ENCODE measurements at regions not wholly inside any gene's neighbourhood (a gene's known extent, or its start where the extent isn't known, plus 50 kb on each side); places are given as distances from the start of the nearest gene placed in this dataset.

DNA sequence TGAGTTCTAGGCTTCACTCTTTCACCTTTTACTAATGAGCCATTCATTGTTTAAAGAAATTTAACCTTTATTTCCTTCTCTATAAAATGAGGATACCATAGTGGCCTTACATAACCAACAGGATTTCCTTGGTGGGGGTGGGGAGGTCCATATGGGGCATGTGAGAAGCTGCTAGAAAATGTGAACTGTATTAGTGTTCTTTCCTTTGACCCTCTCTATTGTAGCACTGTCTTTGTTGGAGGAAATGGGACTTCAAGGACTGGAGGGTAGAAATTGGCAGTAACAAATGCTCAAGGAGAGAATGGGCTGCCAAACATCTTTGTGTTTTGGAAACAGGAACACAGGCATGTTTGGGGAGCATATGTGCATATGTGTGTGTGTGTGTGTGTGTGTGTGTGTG is 468.7 kb upstream of the ZEB2 start:
- ATAC-seq (no peak), DNase-seq (no peak)
- no peaks in the 10 kb centered on the region for H3K36me3 ChIP-seq (ENCODE audit: low read depth)
- intact Hi-C loops (cut with DNase I, micrococcal nuclease) = no loop called here
- H3K4me1 ChIP-seq (ENCODE audit: low read depth) = no peaks in the 10 kb centered on the region
- no peak for TF ChIP-seq CTCF (IDR thresholded peaks at IDR 0.05)
- no peaks in the 10 kb centered on the region for H3K9me3 ChIP-seq
- H3K4me3 ChIP-seq = no peak overlapping the region

- intact Hi-C loops (cut with DNase I, micrococcal nuclease) = no loop called here
Observed at GRCh38 chr2:144986691-144987090, 466.8 kb upstream of the ZEB2 start.

DNA sequence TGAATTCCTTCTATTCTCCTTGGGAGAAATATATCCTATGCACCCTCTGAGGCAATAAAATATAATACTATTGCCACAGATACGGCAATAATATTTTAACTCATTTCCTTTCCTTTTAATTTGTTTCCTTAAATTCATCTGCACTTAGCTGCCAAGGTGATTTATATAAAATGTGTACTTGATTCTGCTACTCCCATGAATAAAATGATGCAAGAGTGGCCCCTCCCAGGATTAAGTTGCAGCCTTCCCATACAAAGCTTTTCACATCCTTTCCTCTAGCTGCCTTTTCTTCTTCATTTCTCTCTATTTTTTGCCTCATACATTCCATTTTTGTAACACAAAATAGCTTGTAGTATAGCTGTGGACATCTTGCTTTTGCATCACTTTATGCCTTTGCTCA is 464.1 kb upstream of the ZEB2 start:
- ATAC-seq (no peak), DNase-seq (no peak)
- Histone ChIP-seq H3K9me3 (no peaks in the 10 kb centered on the region), H3K4me1 (ENCODE audit: low read depth) (no peaks in the 10 kb centered on the region), H3K36me3 (ENCODE audit: low read depth) (no peaks in the 10 kb centered on the region), H3K4me3 (no peak overlapping the region)
- no peak for TF ChIP-seq CTCF (IDR thresholded peaks at IDR 0.05)
- intact Hi-C loops (cut with DNase I, micrococcal nuclease) = no loop called here

More at GRCh38 chr2:144986691-144987090, 466.8 kb upstream of the ZEB2 start:
- DNase-seq (no peak), ATAC-seq (no peak)
- H3K4me1 ChIP-seq (ENCODE audit: low read depth) = no peaks in the 10 kb centered on the region
- no peaks in the 10 kb centered on the region for H3K9me3 ChIP-seq
- no peak overlapping the region for H3K4me3 ChIP-seq
- no peak for TF ChIP-seq CTCF (IDR thresholded peaks at IDR 0.05)
- H3K36me3 ChIP-seq (ENCODE audit: low read depth) = no peaks in the 10 kb centered on the region

DNA sequence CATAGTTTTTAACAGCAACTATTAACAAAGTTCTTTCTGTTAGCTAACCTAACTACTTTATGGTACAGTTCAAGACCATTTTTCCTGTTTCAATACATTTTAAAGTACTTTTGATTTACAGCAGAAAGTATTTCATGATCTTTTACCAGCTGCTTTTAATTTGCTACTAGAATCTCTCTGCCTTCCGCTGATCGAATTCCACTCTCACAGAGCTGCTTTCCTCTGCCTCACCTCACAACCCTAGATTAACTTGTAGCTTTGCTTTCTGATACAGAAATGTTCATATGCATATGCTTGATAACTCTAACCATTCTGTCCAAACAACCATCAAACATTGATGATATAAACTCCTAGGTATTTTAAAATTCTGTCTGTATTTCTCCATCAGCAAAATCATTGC is 463.2 kb upstream of the ZEB2 start:
- TF ChIP-seq CTCF (IDR thresholded peaks at IDR 0.05) = no peak
- Histone ChIP-seq H3K4me1 (ENCODE audit: low read depth) (no peaks in the 10 kb centered on the region), H3K9me3 (no peaks in the 10 kb centered on the region), H3K4me3 (no peak overlapping the region), H3K36me3 (ENCODE audit: low read depth) (no peaks in the 10 kb centered on the region)
- ATAC-seq (no peak), DNase-seq (no peak)
- intact Hi-C loops (cut with DNase I, micrococcal nuclease) = no loop called here

DNA sequence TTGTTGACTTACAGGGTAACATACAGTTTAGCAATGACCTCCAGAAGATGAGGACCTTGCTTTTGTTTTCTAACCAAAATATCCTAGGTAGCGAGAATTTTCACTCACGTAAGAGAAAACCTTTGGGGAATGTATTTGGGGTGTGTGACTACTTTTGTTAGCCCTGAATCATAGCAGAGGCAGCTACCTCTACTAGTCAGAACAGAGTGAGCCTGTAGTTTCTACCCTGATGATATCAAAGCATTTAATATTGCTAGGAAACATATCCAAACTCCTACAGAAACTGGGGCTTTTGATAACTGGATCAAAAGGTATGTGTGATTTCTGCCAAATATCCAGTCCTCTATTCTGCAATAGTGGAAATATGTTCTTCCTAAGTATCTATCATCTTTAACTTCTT is 462.6 kb upstream of the ZEB2 start:
- no peak for TF ChIP-seq CTCF (IDR thresholded peaks at IDR 0.05)
- H3K36me3 ChIP-seq (ENCODE audit: low read depth) = no peaks in the 10 kb centered on the region
- H3K4me1 ChIP-seq (ENCODE audit: low read depth) = no peaks in the 10 kb centered on the region
- no peak for ATAC-seq
- no peak overlapping the region for H3K4me3 ChIP-seq
- DNase-seq = no peak
- no peaks in the 10 kb centered on the region for H3K9me3 ChIP-seq
- intact Hi-C loops (cut with DNase I, micrococcal nuclease) = no loop called here

DNA sequence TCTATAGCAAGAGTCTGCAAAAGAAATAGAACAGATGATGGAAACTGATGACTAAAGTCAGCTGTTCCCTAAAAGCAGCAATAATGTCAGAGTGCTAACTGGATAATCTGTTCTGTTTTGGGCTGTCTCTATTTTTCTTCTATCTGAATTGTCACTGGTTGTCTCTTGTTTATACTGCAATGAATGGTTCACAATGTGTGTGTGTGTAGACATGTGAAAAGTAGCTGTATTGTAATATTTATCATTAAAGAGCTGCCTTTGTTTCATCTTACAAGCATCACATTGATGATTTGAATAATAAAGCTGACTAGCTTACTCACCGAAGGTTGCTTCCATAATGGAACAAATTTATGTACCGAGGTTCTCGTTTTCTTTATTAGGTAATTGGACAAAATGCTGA is 456.0 kb upstream of the ZEB2 start:
- ATAC-seq = no peak
- H3K36me3 ChIP-seq (ENCODE audit: low read depth) = no peaks in the 10 kb centered on the region
- H3K4me1 ChIP-seq (ENCODE audit: low read depth) = no peaks in the 10 kb centered on the region
- no peak overlapping the region for H3K4me3 ChIP-seq
- DNase-seq = no peak
- H3K9me3 ChIP-seq = no peaks in the 10 kb centered on the region
- intact Hi-C loops (cut with DNase I, micrococcal nuclease) = no loop called here
- TF ChIP-seq CTCF (IDR thresholded peaks at IDR 0.05) = no peak

Measured in mucosa of descending colon (tissue), 3 donors.